Neural progenitor cell (in vitro differentiated cells): ENCODE measurements at regions not wholly inside any gene's neighbourhood (a gene's known extent, or its start where the extent isn't known, plus 50 kb on each side); places are given as distances from the start of the nearest gene placed in this dataset.

ENCODE experiments used
- DNase-seq: peaks from one replicate; pipeline ENCODE4 v3.0.0-alpha.2; 2016; ENCODE audit warnings: low spot score
- H2AFZ ChIP-seq: fragments of 200-600 bp; sonication (generic); replicated peaks from 2 replicates; pipeline ENCODE4 v1.6.1; 2016; ENCODE audit warnings: antibody characterized with exemption
- H3F3A ChIP-seq: fragments of 200-600 bp; sonication (generic); 2 replicates; pipeline ENCODE4 v1.6.1; 2016; ENCODE audit warnings: antibody characterized with exemption, low read depth
- H3K27ac ChIP-seq: fragments of 200-600 bp; sonication (generic); 2 replicates; pipeline ENCODE4 v1.5.1; 2016; ENCODE audit warnings: mild to moderate bottlenecking
- H3K27me3 ChIP-seq: fragments of 200-600 bp; sonication (generic); 2 replicates; pipeline ENCODE4 v1.6.1; 2016; ENCODE audit warnings: mild to moderate bottlenecking, moderate library complexity
- H3K36me3 ChIP-seq: fragments of 200-600 bp; sonication (generic); 2 replicates; pipeline ENCODE4 v1.5.1; 2016
- H3K4me1 ChIP-seq: fragments of 200-600 bp; sonication (generic); 2 replicates; pipeline ENCODE4 v1.6.1; 2016; ENCODE audit warnings: mixed run types
- H3K4me2 ChIP-seq: fragments of 200-600 bp; sonication (generic); 2 replicates; pipeline ENCODE4 v1.6.1; 2016
- H3K4me3 ChIP-seq: fragments of 200-600 bp; sonication (generic); 2 replicates; pipeline ENCODE4 v1.5.1; 2016
- H3K79me2 ChIP-seq: fragments of 200-600 bp; sonication (generic); 2 replicates; pipeline ENCODE4 v1.6.1; 2016; ENCODE audit warnings: low read depth
- H3K9ac ChIP-seq: fragments of 200-600 bp; sonication (generic); 2 replicates; pipeline ENCODE4 v1.6.1; 2016
- H3K9me3 ChIP-seq: fragments of 200-600 bp; sonication (generic); 2 replicates; pipeline ENCODE4 v1.5.1; 2016; ENCODE audit warnings: low read depth
- H4K20me1 ChIP-seq: fragments of 200-600 bp; sonication (generic); 2 replicates; pipeline ENCODE4 v1.6.1; 2016; ENCODE audit warnings: low read depth
- H3K27ac Mint-ChIP-seq: 3 replicates; pipeline ENCODE4 v1.8.0; 2021; ENCODE audit warnings: mixed read lengths
- H3K27me3 Mint-ChIP-seq: 2 replicates; pipeline ENCODE4 v1.8.0; 2022; ENCODE audit warnings: low read depth, mild to moderate bottlenecking, inconsistent platforms, moderate library complexity, mixed read lengths; ENCODE audit not compliant: insufficient read depth
- H3K36me3 Mint-ChIP-seq: 3 replicates; pipeline ENCODE4 v1.8.0; 2021; ENCODE audit warnings: mixed read lengths
- H3K4me1 Mint-ChIP-seq: 3 replicates; pipeline ENCODE4 v1.8.0; 2021; ENCODE audit warnings: mixed read lengths
- H3K4me3 Mint-ChIP-seq: 3 replicates; pipeline ENCODE4 v1.8.0; 2021; ENCODE audit warnings: mild to moderate bottlenecking, moderate library complexity, mixed read lengths
- H3K9me3 Mint-ChIP-seq: 3 replicates; pipeline ENCODE4 v1.8.0; 2020; ENCODE audit warnings: mixed read lengths
- EZH2 ChIP-seq: fragments of 200-600 bp; sonication (generic); IDR thresholded peaks from 2 replicates; pipeline ENCODE4 v1.6.1; 2017; ENCODE audit warnings: antibody characterized with exemption, mild to moderate bottlenecking, moderate library complexity
- EZH2phosphoT487 ChIP-seq: fragments of 200-600 bp; sonication (generic); IDR thresholded peaks from 2 replicates; pipeline ENCODE4 v1.6.1; 2017; ENCODE audit warnings: antibody characterized with exemption
- TF ChIP-seq, protein P1 (sequence below): fragments of 200-600 bp; sonication (generic); IDR thresholded peaks from 2 replicates; pipeline ENCODE4 v1.5.1; 2017; ENCODE audit warnings: antibody characterized with exemption, mild to moderate bottlenecking

DNA sequence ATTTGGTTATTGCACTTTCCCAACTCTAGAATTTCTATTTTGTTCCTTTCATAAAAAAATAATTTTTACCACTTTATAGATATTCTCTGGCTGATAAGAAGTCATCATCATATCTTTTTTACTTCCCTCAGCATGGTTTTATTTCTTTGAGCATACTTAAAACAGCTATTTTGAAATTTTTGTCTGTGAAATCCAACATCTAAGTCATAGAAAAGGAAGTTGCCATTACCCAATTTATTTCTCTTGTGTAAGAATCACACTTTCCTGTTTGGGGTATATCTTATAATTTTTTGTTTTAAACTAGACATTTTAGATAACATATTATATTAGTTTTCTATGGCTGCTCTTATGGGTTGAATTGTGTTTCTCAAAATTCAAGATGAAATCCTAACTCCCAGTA, 400.2 kb upstream of the OR4E1 start:
- H3K36me3 Mint-ChIP-seq = no peaks in the 10 kb centered on the region
- no peak overlapping the region for H3K4me2 ChIP-seq
- H4K20me1 ChIP-seq = no peaks in the 10 kb centered on the region
- no peak overlapping the region for H2AFZ ChIP-seq
- H3K4me1 Mint-ChIP-seq = peaks cover 8% of the 10 kb centered on the region
- H3K4me3 Mint-ChIP-seq = no peak overlapping the region
- no peak overlapping the region for H3K9ac ChIP-seq
- no peak overlapping the region for H3K27ac Mint-ChIP-seq
- H3K9me3 ChIP-seq = no peaks in the 10 kb centered on the region
- DNase-seq = no peak
- H3K27ac ChIP-seq = no peak overlapping the region
- no peaks in the 10 kb centered on the region for H3K9me3 Mint-ChIP-seq
- H3K4me1 ChIP-seq = peaks cover 9% of the 10 kb centered on the region
- H3K4me3 ChIP-seq = no peak overlapping the region
- TF ChIP-seq EZH2 (no peak), EZH2phosphoT487 (no peak)
- TF ChIP-seq, protein P1, sequence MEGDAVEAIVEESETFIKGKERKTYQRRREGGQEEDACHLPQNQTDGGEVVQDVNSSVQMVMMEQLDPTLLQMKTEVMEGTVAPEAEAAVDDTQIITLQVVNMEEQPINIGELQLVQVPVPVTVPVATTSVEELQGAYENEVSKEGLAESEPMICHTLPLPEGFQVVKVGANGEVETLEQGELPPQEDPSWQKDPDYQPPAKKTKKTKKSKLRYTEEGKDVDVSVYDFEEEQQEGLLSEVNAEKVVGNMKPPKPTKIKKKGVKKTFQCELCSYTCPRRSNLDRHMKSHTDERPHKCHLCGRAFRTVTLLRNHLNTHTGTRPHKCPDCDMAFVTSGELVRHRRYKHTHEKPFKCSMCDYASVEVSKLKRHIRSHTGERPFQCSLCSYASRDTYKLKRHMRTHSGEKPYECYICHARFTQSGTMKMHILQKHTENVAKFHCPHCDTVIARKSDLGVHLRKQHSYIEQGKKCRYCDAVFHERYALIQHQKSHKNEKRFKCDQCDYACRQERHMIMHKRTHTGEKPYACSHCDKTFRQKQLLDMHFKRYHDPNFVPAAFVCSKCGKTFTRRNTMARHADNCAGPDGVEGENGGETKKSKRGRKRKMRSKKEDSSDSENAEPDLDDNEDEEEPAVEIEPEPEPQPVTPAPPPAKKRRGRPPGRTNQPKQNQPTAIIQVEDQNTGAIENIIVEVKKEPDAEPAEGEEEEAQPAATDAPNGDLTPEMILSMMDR = no peak
- H3K79me2 ChIP-seq = no peaks in the 10 kb centered on the region
- H3K27me3 Mint-ChIP-seq = peaks cover 3% of the 10 kb centered on the region
- no peaks in the 10 kb centered on the region for H3K36me3 ChIP-seq
- H3F3A ChIP-seq = no peaks in the 10 kb centered on the region
- peaks cover 5% of the 10 kb centered on the region for H3K27me3 ChIP-seq

DNA sequence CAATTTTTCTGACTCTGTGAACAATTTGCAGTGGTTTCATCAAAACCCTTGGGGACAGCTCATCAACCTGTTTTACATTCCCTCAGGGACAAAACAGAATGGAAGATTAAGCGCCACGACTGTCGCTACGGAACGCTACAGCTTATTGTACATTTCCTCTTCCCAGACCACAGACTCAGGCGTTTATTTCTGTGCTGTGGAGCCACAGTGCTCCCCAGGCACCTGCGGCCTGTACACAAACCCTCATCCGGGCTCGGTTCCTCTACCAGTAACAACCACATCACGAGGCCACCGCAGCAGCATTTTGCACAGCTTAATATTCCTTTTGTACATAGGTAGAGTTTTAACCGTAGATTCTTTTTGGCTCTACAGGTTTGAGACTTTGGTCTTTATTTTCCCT, 397.4 kb upstream of the OR4E1 start:
- Histone ChIP-seq H3K4me2 (peak overlapping the region; percentile 81), H3F3A (no peaks in the 10 kb centered on the region), H3K9me3 (no peaks in the 10 kb centered on the region), H3K79me2 (no peaks in the 10 kb centered on the region), H3K4me1 (peaks cover 9% of the 10 kb centered on the region), H3K27me3 (peaks cover 29% of the 10 kb centered on the region), H4K20me1 (no peaks in the 10 kb centered on the region), H3K27ac (no peak overlapping the region), H2AFZ (peak overlapping the region; percentile 99), H3K36me3 (no peaks in the 10 kb centered on the region), H3K9ac (no peak overlapping the region), H3K4me3 (no peak overlapping the region)
- H3K4me3 Mint-ChIP-seq = no peak overlapping the region
- H3K36me3 Mint-ChIP-seq = no peaks in the 10 kb centered on the region
- H3K4me1 Mint-ChIP-seq = peaks cover 8% of the 10 kb centered on the region
- no peak for DNase-seq
- H3K27ac Mint-ChIP-seq = no peak overlapping the region
- no peak for TF ChIP-seq EZH2
- TF ChIP-seq, protein P1 = no peak
- TF ChIP-seq EZH2phosphoT487 = no peak
- peaks cover 3% of the 10 kb centered on the region for H3K27me3 Mint-ChIP-seq
- H3K9me3 Mint-ChIP-seq = no peaks in the 10 kb centered on the region

DNA sequence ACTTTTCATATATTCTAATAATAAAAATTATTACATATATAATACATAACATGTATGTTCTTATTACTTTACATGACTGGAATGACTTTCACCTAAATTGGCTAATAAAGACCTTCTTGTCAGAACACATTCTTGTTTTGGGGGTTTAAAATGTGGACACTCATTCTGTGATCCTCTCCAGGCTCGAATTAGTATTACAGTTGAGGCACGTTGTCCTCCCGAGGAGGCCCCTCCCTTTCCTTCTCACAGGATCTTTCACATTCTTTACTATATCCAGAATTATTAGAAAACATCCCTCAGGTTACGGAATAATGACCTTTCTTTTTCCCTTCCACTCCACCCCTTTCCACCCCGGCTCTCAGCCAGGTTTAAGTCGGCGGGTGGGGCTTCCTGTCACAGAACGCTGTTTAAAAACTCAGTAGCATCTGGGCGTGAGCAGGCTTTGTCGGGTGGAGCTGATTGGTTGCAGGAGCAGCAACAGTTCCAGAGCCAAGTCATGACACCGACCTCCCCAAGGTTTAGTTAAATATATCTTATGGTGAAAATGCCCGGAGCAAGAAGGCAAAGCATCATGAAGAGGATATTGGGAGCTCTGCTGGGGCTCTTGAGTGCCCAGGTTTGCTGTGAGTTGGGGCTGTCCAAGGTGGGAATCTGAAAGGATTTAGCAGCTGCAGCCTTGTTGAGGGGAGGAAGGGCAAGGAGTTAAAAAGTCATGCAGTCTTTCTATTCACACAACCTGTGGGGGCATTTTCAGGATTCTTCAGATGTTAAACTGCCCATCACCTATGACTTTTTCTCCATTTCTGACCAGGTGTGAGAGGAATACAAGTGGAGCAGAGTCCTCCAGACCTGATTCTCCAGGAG, 396.7 kb upstream of the OR4E1 start:
- H2AFZ ChIP-seq = peak overlapping the region; percentile 99
- no peaks in the 10 kb centered on the region for H3K36me3 ChIP-seq
- peak overlapping the region; percentile 43 for H3K4me3 ChIP-seq
- H4K20me1 ChIP-seq = no peaks in the 10 kb centered on the region
- H3K27ac Mint-ChIP-seq = no peak overlapping the region
- peaks cover 9% of the 10 kb centered on the region for H3K4me1 ChIP-seq
- H3K4me2 ChIP-seq = peak overlapping the region; percentile 81
- H3K27me3 ChIP-seq = peaks cover 35% of the 10 kb centered on the region
- H3K36me3 Mint-ChIP-seq = no peaks in the 10 kb centered on the region
- H3F3A ChIP-seq = no peaks in the 10 kb centered on the region
- no peak overlapping the region for H3K27ac ChIP-seq
- no peaks in the 10 kb centered on the region for H3K9me3 ChIP-seq
- peaks cover 8% of the 10 kb centered on the region for H3K4me1 Mint-ChIP-seq
- TF ChIP-seq, protein P1 = no peak
- no peak for TF ChIP-seq EZH2
- no peak for TF ChIP-seq EZH2phosphoT487
- DNase-seq = peak; percentile 53
- H3K4me3 Mint-ChIP-seq = peak overlapping the region; percentile 70
- no peaks in the 10 kb centered on the region for H3K9me3 Mint-ChIP-seq
- no peaks in the 10 kb centered on the region for H3K79me2 ChIP-seq
- no peak overlapping the region for H3K9ac ChIP-seq
- peaks cover 3% of the 10 kb centered on the region for H3K27me3 Mint-ChIP-seq
